HG02885 (cell line): ENCODE measurements at regions not wholly inside any gene's neighbourhood (a gene's known extent, or its start where the extent isn't known, plus 50 kb on each side); places are given as distances from the start of the nearest gene placed in this dataset.
A peak's percentile ranks its signal among the peaks of the same experiment; 100 is the strongest.

Source experiments
- ATAC-seq: cut with Tn5 transposase; IDR thresholded peaks from one replicate; pipeline ENCODE4 v1.9.1; 2021; ENCODE audit warnings: mild to moderate bottlenecking; ENCODE audit not compliant: unreplicated experiment, poor library complexity

DNA sequence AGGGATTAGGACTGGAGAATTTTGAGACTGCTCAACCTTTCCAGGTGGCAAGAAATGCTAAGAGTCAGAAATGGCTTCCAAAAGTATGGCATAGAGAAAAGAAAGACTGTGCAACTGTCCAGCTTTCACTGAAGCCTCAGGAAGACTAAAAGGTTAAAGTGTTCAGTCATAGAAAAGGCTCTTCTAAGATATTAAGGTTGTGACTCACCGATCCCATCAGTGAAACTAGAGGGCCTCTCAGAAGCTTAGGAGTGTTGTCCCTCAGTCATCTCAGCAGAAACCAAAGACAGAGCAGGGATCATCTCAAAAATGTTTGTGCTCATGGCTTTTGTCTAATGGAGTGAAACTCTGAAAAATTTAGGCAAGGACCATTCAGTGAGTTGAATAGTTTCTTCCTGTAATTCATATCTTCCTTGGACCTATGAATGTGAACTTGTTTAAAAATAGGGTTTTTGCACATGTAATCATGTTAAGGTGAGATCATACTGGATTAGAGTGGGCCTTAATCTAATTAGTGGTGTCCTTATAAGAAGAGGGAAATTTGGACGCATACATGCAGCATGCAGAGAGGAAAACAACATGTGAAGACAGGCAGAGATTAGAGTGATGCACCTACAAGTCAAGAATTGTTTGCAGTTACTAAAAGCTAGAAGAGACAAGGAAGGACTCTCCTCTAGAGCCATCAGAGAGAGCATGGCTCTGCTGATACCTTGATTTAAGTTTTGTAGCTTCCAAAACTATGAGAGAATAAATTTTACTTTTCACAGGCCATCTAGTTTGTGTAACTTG lies 71.3 kb downstream of the RPE65 start:
- ATAC-seq = no peak

- no peak for ATAC-seq
These were observed 72.7 kb downstream of the RPE65 start for GRCh38 chr1:68377098-68377497.

DNA sequence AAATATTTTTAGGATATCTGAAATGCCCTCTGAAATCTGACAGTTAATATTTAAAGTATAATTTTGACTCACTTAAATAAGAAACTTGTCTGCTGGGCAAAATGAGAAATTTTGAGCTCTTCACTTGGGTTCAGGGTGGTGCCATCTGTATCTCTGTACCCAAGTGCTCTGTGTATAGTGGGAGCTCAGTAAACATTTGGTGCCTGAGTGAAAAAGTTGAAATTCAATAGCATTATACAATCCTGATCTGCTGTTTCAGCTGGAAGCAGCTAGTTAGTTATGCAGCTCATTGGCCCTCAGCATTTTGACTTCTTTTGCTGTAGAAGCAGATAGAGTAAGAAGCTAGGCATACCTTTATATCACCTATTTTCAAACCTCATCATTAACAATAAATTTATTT lies 73.3 kb downstream of the RPE65 start:
- no peak for ATAC-seq

GRCh38 chr1:68375919-68376318 lies 73.8 kb downstream of the RPE65 start:
- ATAC-seq = no peak

DNA sequence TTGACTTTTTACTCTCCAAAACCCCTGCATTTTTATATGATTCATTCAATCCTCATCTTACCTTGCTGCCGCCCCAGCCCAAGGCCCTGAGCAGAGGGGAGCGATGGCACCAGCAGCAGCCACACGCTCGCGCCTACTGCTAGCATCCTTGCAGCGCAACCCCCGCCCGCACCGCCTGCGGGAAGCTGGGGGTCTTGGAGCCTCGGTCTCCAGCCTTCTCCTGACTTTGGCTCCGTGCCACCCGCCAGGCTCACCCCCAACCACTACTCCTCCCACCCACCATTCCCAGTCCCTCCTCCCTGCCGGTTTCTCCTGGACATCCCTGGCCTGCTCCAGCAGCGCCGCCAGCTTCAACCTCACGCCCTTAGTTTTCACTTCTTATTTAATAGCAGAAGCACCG lies 76.6 kb downstream of the RPE65 start:
- ATAC-seq = no peak

DNA sequence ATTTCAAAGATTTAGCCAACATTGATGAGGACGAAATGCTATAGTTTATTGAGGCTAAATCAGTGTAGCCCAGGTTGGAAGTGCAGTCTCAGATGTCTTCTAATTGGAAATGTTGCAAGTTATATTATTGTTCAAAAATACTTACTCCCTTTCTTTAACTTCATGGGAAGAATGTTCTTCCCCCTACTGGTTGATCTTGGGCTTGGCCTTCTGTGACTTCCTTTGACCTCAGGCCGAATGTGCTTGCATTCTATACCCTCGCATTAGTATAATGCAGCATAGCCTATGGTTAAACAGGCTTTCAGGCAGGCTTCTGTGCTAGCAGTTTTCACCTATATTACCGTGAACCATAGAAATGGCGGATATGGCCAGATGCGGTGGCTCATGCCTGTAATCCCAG lies 77.3 kb downstream of the RPE65 start:
- no peak for ATAC-seq

DNA sequence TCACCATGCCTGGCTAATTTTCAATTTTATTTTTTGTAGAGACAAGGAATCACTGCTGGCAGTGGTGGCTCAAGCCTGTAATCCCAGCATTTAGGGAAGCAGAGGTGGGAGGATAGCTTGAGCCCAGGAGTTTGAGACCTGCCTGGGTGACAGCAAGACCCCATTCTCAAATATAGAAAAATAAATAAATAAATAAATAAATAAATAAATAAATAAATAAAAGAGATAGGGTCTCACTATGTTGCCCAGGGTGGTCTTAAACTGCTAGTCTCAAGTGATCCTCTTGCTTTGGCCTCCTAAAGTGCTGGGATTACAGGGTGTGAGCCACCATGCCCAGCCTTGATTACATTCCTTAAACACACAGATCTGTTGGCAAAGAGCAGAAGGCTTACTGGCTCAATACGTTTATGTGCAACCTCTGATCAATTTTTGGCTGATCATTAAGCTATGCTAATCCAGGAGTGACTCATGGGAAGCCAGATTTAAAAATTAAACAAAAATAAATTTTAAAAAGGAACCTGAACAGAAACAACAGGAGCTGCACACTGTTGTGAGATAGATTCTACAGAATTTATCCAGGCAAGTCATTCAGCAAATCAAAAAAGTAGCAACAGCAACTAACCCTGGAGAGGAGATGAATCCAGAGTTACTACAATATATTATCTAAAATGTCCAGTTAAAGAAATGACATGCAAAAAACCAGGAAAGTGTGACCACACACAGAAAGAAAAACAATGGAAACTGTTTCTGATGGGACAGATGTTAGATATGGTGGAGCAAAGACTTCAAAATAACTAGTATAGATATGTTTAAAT lies 79.4 kb downstream of the RPE65 start:
- ATAC-seq = no peak

DNA sequence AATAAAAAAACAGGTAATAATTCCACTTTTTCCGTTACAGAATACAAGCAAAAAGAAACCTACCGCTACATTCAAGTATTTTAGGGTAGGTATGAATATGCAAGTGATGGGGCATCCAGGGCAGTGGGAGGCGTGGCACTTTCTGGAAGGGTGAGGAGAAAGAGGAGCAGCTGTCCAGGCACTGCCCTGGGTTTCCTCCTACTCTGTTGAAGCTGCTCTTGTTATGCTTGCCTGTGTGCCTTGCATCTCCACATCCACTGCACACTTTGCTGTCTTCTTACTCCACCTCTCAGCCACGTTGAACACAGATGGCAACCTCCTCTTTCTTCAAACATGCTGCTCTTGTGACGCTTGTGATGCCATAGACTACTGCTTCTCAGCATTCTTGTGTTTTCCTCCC lies 83.2 kb downstream of the RPE65 start:
- ATAC-seq = no peak

- no peak for ATAC-seq
These were observed 83.9 kb downstream of the RPE65 start for GRCh38 chr1:68365709-68366382.

DNA sequence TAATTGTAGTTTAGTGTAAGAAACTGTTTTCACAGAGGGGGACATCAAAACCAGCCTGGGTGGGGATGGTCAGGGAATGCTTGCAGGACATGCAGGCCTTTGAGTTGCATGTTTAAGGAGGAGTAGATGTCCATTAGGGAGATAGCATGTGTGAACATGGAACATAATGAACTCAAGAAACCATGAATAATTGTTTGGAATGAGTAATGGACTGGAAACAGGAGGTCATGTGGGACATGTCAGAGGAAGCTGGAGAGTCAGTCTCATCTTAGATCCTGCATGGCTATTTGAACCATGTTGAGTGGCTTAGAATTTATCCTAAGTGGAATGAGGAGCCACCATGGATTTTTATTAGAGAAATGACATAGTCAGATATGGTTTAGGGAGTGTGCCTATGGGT lies 86.4 kb downstream of the RPE65 start:
- ATAC-seq = no peak

DNA sequence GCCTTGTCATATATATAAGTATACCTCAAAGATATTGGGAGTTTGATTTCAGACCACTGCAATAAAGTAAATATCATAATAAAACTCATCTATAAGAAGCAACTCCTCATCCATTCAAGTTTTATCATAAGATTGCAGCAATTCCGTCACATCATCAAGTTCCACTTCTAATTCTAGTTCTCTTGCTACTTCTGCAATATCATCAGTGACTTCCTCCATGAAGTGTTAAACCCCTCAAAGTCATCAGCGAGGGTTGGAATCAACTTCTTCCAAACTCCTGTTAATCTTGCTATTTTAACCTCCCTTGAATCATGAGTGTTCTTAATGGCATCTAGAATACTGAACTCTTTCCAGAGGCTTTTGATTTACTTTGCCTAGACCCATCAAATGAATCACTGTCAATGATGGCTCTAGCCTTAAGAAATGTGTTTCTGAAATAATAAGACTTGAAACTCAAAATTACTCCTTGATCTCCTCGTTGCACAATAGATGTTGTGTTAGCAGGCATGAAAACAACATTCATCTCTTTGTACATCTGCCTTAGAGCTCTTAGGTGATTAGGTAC lies 88.3 kb downstream of the RPE65 start:
- ATAC-seq = no peak

DNA sequence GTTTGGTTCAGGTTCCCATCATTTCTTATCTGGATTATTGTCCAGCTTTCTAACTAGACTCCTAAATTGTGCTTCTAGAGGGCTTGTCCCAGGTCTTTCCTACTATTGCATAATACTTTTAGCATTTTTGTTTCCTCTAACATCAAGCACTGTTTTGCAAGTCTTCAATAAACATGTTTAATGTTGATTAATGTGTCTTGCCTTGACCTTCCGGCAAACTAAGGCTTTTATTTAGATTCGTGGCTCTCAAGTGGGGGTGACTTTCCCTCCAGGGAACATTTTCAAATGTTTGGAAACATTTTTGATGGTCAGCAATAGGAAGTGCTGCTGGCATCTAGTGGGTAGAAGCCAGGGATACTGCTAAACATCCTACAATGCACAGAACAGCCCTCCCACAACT lies 90.7 kb downstream of the RPE65 start:
- no peak for ATAC-seq

DNA sequence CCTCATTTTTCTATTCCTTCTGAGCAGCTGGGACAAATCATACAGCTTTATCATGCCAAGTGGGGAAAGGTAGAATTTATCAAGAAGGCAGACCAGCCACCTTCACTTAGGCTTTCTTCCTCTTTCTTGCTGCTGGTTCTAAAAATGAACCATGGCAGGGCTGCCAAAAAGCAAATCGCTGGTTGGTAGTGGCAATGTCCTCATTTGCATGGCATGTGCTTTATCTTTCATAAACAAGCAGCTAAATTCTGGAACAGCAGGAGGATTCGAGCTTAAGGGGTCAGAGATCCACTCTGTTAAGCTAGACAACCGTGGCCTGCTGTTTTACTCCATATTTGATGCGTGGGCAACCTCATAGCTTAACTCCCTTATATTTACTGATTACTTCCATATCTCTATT lies 91.3 kb downstream of the RPE65 start:
- no peak for ATAC-seq

DNA sequence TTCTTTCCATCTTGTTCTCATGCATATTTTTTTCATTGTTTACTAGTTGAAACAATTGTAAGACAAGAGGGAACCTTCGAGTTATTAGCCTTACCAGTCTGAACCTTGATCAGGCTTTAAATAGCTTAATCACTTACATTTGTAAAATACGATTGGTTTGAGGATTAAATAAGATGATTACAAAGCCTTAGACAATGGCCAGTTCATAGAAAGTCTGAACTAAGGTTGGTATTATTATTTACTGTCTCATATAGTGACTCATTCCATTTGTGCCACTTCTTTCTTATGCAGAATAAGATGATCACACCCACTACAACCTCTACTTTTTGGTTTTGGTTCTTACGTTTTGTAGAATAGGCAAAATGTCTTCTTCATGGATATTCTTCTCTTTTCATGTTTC lies 94.1 kb downstream of the RPE65 start:
- no peak for ATAC-seq

DNA sequence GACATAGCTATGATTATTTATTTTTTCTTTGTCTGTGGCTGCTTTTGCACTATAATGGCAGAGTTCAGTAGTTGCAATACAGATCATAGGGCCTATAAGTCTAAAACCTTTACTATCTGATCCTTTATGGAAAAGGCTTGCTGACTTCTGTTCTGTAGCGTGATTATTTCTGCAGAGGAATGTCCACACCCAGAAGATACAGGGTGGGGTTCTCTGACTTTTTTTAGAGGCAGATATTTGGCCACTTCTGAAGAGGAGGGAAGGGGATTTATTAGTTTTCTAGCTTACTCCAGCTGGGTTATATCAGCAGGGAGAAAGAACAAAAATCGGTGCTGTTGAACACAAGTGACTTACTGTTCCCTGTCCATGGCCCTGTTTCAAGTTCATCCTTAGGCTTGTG lies 97.6 kb downstream of the RPE65 start:
- no peak for ATAC-seq

GRCh38 chr1:68347415-68347814 lies 102.3 kb downstream of the RPE65 start:
- ATAC-seq = peak; percentile 87

GRCh38 chr1:68346188-68346808 lies 103.5 kb downstream of the RPE65 start:
- no peak for ATAC-seq

GRCh38 chr1:68344208-68344607 lies 105.5 kb downstream of the RPE65 start:
- ATAC-seq = no peak

GRCh38 chr1:68340951-68341350 lies 108.6 kb upstream of the WLS start:
- no peak for ATAC-seq

- ATAC-seq = no peak
These were observed 107.2 kb upstream of the WLS start for GRCh38 chr1:68339505-68339904.
